Keratinocyte (primary cell): ENCODE measurements at regions not wholly inside any gene's neighbourhood (a gene's known extent, or its start where the extent isn't known, plus 50 kb on each side); places are given as distances from the start of the nearest gene placed in this dataset.

Experiments used
- DNase-seq: peaks from one replicate; pipeline ENCODE4 v3.0.0-alpha.2; 2011; ENCODE audit warnings: low read depth, missing footprints, low spot score
- FAIRE-seq: peaks from 2 replicates; lab custom pipeline; 2011; peaks lifted over from hg19 to GRCh38; lab: Jason Lieb, UNC
- H2AFZ ChIP-seq: 2 replicates; pipeline ENCODE4 v1.6.0; 2012; ENCODE audit warnings: low read length, control low read depth, inconsistent platforms; ENCODE audit not compliant: control insufficient read depth
- H3K27ac ChIP-seq: 2 replicates; pipeline ENCODE4 v1.5.1; 2011; ENCODE audit warnings: low read length; ENCODE audit not compliant: control insufficient read depth, insufficient read depth
- H3K27me3 ChIP-seq: 3 replicates; pipeline ENCODE4 v1.6.0; 2011; ENCODE audit warnings: low read length; ENCODE audit not compliant: control insufficient read depth, insufficient read depth; ENCODE audit errors: extremely low read depth
- H3K36me3 ChIP-seq, 2 experiments: 2 replicates in 1 of 2; 3 replicates in 1 of 2; pipeline ENCODE4 v1.5.1; 2011; ENCODE audit warnings: low read length in 2 of 2, mild to moderate bottlenecking in 1 of 2; ENCODE audit not compliant: control insufficient read depth in 2 of 2, insufficient read depth in 2 of 2; ENCODE audit errors: extremely low read depth in 1 of 2
- H3K4me1 ChIP-seq: 3 replicates; pipeline ENCODE4 v1.5.1; 2011; ENCODE audit warnings: low read length; ENCODE audit not compliant: control insufficient read depth, insufficient read depth; ENCODE audit errors: extremely low read depth
- H3K4me2 ChIP-seq: 3 replicates; pipeline ENCODE4 v1.6.0; 2011; ENCODE audit warnings: low read depth, low read length; ENCODE audit not compliant: control insufficient read depth, insufficient read depth; ENCODE audit errors: extremely low read depth
- H3K4me3 ChIP-seq, 3 experiments: fragments of 200-600 bp in 1 of 3; sonication (generic) in 1 of 3; 2 replicates in 2 of 3; 3 replicates in 1 of 3; pipeline ENCODE4 v1.5.1; 2011 to 2016; ENCODE audit warnings: low read length in 3 of 3, mild to moderate bottlenecking in 3 of 3, control low read depth in 2 of 3, inconsistent platforms in 1 of 3, low read depth in 1 of 3, mixed read lengths in 1 of 3, mixed run types in 1 of 3, moderate library complexity in 1 of 3; ENCODE audit not compliant: control insufficient read depth in 2 of 3, insufficient read depth in 2 of 3; ENCODE audit errors: extremely low read depth in 1 of 3
- H3K79me2 ChIP-seq: 2 replicates; pipeline ENCODE4 v1.6.0; 2012; ENCODE audit warnings: low read length; ENCODE audit not compliant: control insufficient read depth, insufficient read depth
- H3K9ac ChIP-seq: 3 replicates; pipeline ENCODE4 v1.6.0; 2011; ENCODE audit warnings: low read length; ENCODE audit not compliant: control insufficient read depth, insufficient read depth; ENCODE audit errors: extremely low read depth
- H3K9me1 ChIP-seq: 3 replicates; pipeline ENCODE4 v1.6.0; 2011; ENCODE audit warnings: low read length; ENCODE audit not compliant: control insufficient read depth, insufficient read depth; ENCODE audit errors: extremely low read depth
- H3K9me3 ChIP-seq: 2 replicates; pipeline ENCODE4 v1.5.1; 2012; ENCODE audit warnings: low read depth, low read length; ENCODE audit not compliant: control insufficient read depth
- H4K20me1 ChIP-seq: 3 replicates; pipeline ENCODE4 v1.6.0; 2011; ENCODE audit warnings: low read length; ENCODE audit not compliant: control insufficient read depth, insufficient read depth; ENCODE audit errors: extremely low read depth
- EZH2 ChIP-seq: IDR thresholded peaks from one replicate; pipeline ENCODE4 v1.6.1; 2012; ENCODE audit warnings: inconsistent platforms, mild to moderate bottlenecking, low read length, moderate library complexity
- dilution Hi-C: fragments of 300-500 bp; cut with MboI; formaldehyde crosslinking; loops from one replicate; pipeline ENCODE4 v1.7.0; 2020; ENCODE audit warnings: low sequenced_read_pairs; ENCODE audit not compliant: extremely low pct_ligation_motif_present
- TF ChIP-seq, protein P1 (sequence below), 3 experiments: IDR thresholded peaks in 1 of 3; conservative IDR thresholded peaks in 1 of 3; optimal IDR thresholded peaks in 1 of 3; 2 replicates in 2 of 3; 3 replicates in 1 of 3; pipeline versions ENCODE3 to v1.5.1; 2011; ENCODE audit warnings: low read length in 3 of 3, mild to moderate bottlenecking in 3 of 3, moderate library complexity in 2 of 3, control low read depth in 1 of 3, inconsistent platforms in 1 of 3; ENCODE audit not compliant: insufficient read depth in 2 of 3; ENCODE audit errors: extremely low read depth in 1 of 3

DNA sequence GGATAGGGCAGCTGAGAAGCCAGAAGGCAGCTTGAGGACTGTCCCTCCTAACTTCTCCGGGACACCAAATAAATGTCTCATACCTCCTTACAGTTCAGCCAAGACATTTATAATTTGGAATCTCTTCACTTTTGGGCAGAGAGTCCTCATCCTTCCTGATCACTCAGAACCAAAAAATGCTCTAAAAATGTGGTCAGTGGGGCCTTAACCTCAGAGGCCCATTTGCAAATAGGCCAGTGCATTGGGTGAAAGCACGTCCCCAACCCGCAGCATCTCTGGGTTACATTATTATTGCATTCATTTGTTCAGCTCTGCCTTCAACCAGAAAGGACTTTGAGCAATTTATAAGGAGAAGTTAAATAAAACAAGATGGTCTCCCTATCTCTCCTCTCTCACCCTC is 112.4 kb upstream of the IRX3 start:
- Histone ChIP-seq H2AFZ (no peak overlapping the region), H4K20me1 (no peaks in the 10 kb centered on the region), H3K27me3 (no peaks in the 10 kb centered on the region), H3K9me3 (no peaks in the 10 kb centered on the region), H3K36me3 (no peaks in the 10 kb centered on the region), H3K9ac (no peak overlapping the region), H3K4me3 (no peak overlapping the region), H3K27ac (no peak overlapping the region), H3K4me2 (no peak overlapping the region), H3K79me2 (no peaks in the 10 kb centered on the region), H3K9me1 (no peaks in the 10 kb centered on the region), H3K4me1 (no peaks in the 10 kb centered on the region)
- no peak for FAIRE-seq
- DNase-seq, result no peak
- no peak for TF ChIP-seq EZH2
- TF ChIP-seq, protein P1, sequence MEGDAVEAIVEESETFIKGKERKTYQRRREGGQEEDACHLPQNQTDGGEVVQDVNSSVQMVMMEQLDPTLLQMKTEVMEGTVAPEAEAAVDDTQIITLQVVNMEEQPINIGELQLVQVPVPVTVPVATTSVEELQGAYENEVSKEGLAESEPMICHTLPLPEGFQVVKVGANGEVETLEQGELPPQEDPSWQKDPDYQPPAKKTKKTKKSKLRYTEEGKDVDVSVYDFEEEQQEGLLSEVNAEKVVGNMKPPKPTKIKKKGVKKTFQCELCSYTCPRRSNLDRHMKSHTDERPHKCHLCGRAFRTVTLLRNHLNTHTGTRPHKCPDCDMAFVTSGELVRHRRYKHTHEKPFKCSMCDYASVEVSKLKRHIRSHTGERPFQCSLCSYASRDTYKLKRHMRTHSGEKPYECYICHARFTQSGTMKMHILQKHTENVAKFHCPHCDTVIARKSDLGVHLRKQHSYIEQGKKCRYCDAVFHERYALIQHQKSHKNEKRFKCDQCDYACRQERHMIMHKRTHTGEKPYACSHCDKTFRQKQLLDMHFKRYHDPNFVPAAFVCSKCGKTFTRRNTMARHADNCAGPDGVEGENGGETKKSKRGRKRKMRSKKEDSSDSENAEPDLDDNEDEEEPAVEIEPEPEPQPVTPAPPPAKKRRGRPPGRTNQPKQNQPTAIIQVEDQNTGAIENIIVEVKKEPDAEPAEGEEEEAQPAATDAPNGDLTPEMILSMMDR (optimal IDR thresholded peaks at IDR 0.05 in 1 of 3, IDR thresholded peaks at IDR 0.05 in 1 of 3, conservative IDR thresholded peaks at IDR 0.05 in 1 of 3; ENCODE audit: extremely low read depth in 1 of 3, insufficient read depth in 2 of 3, low read length in 3 of 3), result no peak
- dilution Hi-C loops, result no loop called here

DNA sequence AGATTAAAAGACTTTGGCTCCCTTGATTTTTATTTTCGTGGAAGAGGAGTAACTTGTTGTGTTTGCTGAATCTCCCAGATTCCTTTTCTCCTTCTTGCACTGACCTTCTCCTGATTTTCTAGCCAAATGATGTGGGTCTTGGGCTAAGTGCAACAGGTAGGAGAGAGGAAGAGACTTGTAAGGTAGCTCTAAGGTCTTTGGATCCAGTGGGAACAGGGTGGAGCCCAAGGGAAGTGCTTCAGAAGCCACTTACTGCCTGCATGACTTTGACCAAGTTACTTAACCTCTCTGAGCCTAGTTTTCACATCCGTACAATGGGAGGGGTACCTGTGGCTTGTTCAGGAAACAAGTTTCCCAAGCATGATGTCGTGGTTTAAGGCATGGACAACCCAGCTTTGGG is 111.3 kb upstream of the IRX3 start:
- Histone ChIP-seq H3K9me3 (no peaks in the 10 kb centered on the region), H3K9ac (no peak overlapping the region), H4K20me1 (no peaks in the 10 kb centered on the region), H3K27me3 (no peaks in the 10 kb centered on the region), H2AFZ (no peak overlapping the region), H3K36me3 (no peaks in the 10 kb centered on the region), H3K4me3 (no peak overlapping the region), H3K9me1 (no peaks in the 10 kb centered on the region), H3K27ac (no peak overlapping the region), H3K4me2 (no peak overlapping the region), H3K4me1 (no peaks in the 10 kb centered on the region), H3K79me2 (no peaks in the 10 kb centered on the region)
- DNase-seq, result no peak
- FAIRE-seq, result no peak
- dilution Hi-C loops, result no loop called here
- TF ChIP-seq, protein P1 (optimal IDR thresholded peaks at IDR 0.05 in 1 of 3, IDR thresholded peaks at IDR 0.05 in 1 of 3, conservative IDR thresholded peaks at IDR 0.05 in 1 of 3; ENCODE audit: extremely low read depth in 1 of 3, insufficient read depth in 2 of 3, low read length in 3 of 3), result no peak
- TF ChIP-seq EZH2, result no peak
